GM20431 (cell line): ENCODE measurements at regions not wholly inside any gene's neighbourhood (a gene's known extent, or its start where the extent isn't known, plus 50 kb on each side); places are given as distances from the start of the nearest gene placed in this dataset.
"Not testable (repeated sequence)": the region's sequence is repeated elsewhere in the genome, so short reads cannot be mapped to it uniquely, and the experiment has no call there.

Experiments
- in situ Hi-C: fragments of 300-500 bp; cut with MseI, MboI; formaldehyde crosslinking; loops from one replicate; pipeline ENCODE4 v1.15.0; 2020; ENCODE audit warnings: low sequenced_read_pairs; ENCODE audit not compliant: unreplicated experiment

DNA sequence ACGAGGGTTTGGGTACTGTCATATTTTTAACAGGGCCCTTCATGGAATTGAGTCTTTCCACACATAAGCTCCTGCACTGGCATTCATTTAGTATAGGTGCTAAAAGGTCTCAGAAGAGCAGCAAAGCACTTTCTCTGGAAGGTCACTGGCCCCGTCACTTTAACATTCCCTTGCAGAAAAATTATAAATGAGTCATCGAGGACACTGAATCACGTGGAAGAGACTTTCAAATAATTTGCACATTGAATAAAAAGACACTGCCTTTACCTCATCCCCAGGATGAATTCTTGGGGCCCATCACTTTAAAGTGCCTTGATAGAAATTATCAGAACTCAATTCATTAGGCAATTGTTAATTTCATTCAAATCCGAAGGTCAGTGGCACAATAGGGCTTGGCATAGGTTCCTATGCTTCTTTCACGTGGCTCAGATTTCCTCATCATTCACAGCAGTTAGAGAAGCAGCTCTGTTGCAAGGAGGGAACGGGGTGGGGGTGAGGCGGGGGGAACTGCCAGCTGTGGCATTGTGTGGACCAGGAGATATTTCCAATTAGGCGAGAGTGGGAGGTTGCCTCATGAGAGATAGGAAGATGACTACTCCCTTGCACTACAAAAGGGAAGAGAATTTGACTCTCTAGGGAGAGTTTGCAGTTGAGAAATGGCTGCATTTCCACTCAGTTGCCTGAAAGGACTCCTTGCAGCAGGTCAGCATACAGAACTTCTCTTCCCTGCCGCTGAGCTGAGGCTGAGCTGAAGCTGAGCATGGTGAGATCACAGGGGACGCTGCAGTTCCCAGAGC lies 86.3 kb upstream of the NPAS2 start:
- in situ Hi-C loops = loop anchor here (25.0 kb wide), 1 partner anchor 254 kb away; no protein-coding TSS in a partner anchor

DNA sequence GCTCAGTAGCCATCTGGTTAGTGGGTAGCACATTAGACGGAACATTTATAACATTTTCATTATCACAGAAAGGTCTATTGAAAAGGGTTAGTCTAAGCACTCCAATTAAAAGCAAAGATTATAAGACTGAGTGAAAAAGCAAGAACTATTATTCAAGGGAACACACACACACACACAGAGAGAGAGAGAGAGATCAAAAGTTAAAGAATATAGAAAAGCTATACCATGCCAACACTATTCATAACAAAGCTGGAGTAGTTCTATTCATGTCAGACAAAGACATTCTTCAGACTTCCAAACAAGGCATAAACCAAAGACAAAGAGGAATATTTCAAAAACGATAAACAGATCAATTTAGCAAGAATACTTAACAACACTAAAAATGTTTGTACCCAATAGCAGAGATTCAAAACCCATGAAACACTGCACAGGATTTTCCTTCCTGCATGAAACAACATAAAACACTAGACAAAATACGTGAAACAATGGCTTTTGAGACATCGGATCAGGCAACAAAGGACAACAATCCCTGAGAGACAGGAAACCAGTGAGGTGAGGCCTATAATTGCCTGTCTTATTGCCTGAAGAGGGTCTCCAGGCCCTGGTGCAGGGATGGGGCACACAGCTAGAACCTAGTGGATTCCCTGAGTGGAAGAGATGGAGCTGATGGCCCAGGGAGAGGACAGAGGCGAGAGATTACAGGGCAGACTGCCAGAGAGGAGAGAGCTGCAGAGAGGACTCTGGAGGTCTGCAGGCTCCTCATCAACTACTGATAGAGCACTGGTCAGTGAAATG lies 83.6 kb upstream of the NPAS2 start:
- in situ Hi-C loops = loop anchor here (25.0 kb wide), 1 partner anchor 251 kb away; no protein-coding TSS in a partner anchor

DNA sequence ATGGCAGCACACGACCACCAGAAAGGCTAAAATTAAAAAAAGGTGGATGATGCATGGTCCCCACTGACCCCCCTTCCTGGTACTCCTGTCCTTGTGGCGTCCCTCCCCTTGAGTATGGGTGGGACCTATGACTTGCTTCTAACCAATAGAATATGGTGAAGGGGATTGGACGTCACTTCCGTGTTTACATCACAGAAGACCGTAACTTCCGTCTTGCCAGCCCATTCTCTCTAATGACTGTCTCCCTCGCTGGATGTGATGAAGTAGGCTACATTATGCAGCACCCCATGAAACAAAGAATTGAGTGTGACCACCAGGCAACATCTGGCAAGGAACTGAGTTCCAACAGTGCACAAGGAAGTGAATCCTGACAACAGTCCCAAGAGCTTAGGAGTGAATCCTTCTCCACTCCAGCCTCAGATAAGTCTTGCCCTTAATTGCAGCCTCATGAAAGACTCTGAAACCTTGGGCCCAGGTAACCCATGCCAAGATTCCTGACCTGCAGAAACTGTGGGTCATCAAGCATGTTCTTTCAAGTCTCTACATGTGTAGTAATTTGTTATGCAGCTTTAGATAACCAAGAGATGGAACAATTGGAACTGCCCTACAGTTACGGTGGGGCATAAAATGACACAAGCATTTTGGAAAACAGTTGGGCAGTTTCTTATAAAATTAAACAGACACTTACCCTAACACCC lies 80.1 kb upstream of the NPAS2 start:
- in situ Hi-C loops = loop anchor here (25.0 kb wide), 1 partner anchor 247 kb away; no protein-coding TSS in a partner anchor

DNA sequence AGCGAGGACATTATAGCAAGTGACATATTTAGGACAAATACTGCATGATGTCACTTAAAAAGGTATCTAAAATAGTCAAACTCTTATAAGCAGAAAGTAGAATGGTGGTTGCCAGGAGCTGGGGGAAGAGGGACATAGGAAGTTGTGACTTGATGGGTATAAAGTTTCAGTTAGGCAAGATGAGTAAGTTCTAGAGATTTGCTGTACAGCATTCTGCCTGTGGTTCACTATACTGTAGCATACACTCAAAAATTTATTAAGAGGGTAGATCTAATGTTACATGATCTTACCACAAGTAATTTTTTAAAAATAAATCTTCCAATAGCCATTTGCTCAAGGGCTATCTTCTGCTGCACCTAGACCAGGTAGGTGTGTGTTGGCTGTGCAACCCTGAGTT lies 78.1 kb upstream of the NPAS2 start:
- in situ Hi-C loops = loop anchor here (25.0 kb wide), 1 partner anchor 245 kb away; no protein-coding TSS in a partner anchor

DNA sequence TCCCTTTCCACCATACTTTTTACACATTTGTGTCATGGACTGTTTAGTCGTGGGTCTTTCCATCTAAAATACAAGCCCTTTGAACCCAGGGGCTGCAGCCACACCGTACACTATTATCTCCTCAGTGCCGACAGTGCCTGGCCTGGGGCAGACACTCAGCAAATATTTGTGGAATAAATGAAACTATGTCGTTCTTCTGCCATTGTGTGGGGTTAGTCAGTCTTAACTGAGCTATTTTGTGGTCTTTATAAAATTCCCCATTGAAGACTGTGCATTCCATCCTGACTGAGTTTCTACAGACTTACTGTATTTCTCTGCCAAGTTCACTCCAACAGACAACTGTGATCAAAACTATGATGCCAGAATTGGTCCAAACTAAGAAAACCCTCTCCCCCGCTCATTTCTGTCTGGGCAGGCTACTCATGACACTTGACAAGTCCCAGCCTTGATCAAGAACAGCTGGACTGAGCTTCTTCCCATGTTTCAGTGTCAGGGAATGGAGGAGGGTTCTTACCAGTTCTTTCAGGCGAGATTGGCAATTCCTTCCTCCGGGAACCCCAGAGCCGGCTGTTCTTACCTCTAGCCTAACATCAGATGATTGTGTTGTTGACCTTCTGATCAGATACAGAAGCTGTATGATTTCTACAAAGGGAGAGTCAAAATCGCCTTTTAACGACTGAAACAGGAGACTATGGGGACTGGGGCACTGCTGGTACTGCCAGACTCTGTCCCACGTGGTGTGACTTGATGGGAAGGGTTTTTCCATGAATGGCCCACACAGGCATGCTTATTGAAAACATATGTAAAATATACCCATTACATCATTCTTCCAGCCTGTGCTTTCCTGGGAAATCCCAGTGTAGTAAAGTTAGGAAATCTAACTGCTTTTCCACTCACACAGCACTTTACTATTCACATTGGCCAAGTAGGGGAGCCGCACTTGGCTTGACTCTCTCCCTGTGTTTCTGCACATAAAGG lies 77.4 kb upstream of the NPAS2 start:
- in situ Hi-C loops = loop anchor here (25.0 kb wide), 1 partner anchor 245 kb away; no protein-coding TSS in a partner anchor

DNA sequence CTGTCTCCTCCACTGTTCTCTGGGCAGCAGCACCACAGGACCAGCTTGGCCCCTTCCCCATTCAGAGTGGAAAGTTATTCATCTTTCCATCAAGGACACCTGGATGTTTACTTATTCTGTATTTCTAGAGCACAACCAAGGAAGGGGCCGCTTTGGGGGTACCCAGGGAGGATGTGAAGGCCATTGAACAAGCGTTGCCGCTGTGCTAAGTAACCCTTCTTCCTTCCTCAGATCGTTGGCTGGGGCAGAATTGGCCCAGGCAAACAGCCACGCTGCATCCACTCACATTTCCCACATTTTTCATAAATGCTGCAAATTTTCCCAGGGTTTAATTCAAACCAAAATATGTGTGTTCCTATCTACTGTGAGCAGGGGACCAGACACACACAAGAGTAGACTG lies 76.2 kb upstream of the NPAS2 start:
- in situ Hi-C loops = loop anchor here (25.0 kb wide), 1 partner anchor 244 kb away; no protein-coding TSS in a partner anchor

DNA sequence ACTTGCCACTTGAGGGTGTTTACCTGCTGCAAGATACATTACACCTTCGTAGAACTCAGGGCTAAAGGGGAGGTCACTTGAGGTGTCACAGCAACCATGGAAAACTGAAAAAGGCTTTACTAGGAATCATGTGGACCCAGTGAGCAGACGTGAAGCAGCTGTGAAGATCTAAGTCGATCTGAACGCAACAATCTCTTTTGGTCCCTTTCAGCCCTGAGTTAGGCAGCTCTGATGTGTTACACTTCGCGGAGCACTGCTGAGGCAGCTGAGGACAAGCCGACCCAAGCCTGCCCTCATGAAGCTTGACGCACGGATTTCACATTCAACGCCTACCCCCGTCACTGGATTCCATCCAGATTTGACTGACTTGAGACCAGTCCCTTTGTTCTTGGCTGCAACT lies 75.8 kb upstream of the NPAS2 start:
- in situ Hi-C loops = loop anchor here (25.0 kb wide), 1 partner anchor 243 kb away; no protein-coding TSS in a partner anchor

DNA sequence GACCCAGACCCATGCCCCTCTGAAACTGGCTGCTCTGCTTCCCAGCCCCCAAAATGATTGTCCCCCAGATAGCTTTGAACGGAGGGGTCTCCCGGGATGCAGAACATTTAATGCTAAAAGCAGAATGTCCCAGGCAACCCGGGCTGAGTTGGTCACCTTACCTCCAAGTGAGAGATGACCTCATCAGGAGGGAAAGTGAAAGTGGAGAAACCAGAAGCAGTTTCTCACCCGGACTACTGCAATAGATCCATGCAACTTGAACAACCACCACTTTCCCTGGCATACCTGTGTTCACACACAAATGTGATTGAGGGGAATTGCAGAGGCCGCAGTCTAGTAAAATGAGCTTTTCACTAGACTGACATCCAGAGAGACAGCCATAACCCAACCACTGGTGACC lies 75.3 kb upstream of the NPAS2 start:
- in situ Hi-C loops = loop anchor here (25.0 kb wide), 1 partner anchor 243 kb away; no protein-coding TSS in a partner anchor

DNA sequence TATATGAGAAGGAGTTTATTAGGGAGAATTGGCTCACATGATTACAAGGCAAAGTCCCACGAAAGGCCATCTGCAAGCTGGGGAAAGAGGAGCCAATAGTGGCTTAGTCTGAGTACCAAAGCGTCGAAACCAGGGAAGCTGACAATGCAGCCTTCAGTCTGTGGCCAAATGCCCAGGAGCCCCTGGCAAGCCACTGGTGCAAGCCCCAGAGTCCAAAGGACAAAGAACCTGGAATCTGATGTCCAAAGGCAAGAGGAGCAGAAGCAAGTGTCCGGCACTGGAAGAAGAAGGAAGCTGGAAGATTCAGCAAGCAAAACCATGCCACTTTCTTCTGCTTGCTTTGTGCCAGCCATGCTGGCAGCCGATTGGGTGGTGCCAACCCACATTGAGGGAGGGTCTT lies 74.3 kb upstream of the NPAS2 start:
- in situ Hi-C loops = loop anchor here (25.0 kb wide), 1 partner anchor 242 kb away; no protein-coding TSS in a partner anchor

DNA sequence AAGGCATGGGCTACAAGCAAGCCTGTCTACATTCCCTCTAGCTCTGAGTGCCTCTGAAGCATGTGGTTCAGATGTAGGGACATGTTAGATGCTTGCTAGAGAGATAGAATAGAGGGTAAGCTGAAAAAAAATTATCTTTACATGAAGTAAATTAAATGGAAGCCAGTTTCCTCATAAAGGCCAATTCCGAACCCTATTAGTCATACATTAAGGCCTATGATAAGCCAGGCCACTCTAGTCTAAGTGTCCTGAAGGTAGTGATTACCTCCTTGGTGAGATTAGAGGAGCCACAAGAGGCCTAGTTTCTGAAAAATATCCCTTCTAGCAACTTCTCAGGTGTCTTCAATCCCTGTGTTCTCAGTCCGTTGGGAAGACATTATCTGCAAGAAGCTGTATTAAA lies 72.4 kb upstream of the NPAS2 start:
- in situ Hi-C loops = loop anchor here (25.0 kb wide), 1 partner anchor 240 kb away; no protein-coding TSS in a partner anchor

DNA sequence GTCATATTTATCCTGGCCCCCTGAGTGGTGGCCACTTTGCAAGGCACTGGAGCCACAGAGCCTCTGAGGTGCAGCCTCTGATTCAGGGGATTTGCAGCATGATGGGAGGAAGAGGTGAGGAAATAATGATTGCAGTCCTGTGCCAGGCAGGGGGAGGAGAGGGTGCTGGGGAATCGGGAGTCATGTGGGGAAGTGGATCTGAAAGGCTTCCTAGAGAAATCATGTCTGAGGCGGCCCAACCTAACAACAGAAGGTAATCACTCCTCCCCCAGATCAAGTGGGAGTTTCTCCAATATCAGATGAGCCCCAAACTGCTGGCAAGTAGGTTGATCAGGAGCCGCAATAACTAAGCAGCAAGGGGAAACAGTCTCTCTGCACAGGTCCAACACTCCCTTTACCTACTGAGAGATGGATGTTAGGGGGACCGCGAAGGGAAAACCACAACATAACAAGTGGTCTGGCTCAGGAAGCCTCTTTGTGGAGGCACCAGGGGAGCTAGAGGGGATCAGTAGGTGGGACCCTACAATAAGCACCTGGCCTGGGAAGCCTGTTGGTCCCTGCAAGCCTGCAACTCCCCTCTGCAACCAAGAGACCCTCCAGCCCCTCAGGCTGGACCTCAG lies 71.8 kb upstream of the NPAS2 start:
- in situ Hi-C loops = loop anchor here (25.0 kb wide), 1 partner anchor 239 kb away; no protein-coding TSS in a partner anchor

DNA sequence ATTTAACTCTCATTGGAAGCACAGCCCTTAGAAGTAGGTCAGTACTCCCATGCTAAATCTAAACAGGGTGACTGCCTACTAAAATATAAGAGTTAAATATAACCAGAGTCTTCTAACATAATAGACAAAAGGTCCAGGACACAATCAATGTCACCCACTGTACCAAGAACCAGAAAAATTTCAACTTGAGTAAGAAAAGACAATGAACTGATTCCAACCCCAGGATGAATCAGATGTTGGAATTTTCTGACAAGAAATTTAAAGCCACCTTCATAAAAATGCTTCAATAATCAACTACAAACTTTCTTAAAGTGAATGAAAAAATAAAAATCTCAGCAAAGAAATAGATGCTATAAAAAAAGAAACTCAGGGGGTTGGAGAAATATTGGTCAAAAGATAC lies 71.3 kb upstream of the NPAS2 start:
- in situ Hi-C loops = loop anchor here (25.0 kb wide), 1 partner anchor 239 kb away; no protein-coding TSS in a partner anchor

DNA sequence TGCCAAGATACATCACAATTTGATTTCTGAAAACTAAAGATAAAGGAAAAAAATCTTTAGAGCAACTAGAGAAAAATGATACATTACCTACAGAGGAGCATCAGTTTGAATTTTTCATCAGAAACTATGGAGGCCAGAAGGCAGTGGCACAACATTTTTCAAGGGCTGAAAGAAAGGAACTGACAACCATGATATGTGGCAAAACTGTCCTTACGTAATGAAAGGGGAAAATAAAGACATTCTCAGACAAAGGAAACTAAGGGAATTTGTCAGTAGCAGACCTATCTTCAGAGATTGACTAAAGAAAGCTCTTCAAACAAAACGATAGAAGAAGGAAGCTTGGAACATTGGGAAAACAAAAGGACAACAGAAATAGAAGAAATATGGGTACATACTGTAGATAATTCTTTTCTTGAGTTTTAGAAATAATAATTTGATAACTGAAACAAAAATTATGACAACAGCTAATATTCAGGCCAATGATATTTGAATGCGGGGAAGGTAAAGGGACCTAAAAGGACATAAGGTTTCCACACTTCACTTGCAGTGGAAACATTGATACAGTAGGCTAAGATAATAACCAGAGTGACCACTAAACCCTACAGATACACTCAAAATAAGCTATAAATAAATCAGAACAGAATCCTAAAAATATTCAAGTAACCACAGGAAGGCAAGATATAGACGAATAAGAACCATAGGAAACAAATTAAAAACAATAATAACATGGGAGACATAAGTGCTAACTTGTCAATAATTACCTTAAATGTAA lies 70.0 kb upstream of the NPAS2 start:
- in situ Hi-C loops = loop anchor here (25.0 kb wide), 1 partner anchor 237 kb away; no protein-coding TSS in a partner anchor

DNA sequence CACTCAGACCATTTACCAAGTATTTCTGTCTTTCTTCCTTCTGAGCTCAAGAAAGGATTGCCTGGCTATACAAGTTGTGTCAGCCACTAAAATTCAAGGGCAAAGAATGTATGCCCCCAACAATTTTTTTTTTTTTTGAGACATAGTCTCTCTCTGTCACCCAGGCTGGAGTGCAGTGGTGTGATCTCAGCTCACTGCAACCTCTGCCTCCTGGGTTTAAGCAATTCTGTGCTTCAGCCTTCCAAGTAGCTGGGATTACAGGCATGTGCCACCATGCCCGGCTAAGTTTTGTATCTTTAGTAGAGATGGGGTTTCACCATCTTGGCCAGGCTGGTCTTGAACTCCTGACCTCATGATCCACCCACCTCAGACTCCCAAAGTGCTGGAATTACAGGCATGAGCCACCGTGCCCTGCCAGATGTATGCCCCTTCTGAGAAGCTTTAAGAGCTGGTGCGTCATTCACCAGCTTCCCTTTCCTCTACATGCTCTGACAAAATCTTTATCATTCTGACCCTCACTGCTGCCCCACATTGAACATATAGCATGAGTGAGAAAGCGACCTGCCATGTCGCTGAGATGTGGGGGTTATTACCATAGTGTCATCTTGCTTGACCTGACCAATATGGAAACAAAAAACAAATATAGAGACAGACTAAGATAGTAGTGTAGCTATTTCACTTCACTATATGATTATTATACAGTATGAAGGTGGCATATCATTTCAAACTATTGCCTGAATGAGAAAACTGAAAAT lies 67.9 kb upstream of the NPAS2 start:
- in situ Hi-C loops = not testable (repeated sequence)

DNA sequence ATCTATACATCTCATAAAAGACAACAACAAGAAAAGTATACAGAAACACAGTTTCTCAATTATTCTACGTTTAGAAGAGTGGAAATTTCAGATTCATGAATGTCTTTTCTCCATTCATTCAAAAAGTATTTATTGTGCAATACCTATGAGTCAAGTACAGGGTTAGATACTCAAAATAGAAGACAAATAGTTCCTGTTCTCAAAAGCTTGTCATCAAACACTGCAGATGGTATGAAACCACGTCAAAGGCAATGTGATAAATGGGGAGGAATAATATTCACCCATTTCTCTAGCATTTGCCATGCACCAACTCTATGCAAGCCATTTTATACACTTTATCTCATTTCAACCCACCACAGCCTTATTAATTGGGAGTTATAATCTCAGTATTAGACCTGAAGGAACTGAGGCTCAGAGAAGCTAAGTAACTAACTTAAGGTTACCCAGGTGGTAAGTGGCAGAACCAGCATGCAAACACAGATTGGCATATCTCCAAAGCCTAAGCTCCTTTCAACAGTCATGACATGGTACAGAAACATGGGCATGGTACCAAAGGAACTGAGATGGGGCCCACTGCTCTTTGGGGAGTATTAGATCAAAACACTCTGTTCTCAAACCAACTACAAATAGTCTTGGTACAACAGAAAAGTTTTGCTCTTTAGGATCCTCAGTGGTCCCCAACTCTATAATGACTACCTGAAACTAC lies 67.2 kb upstream of the NPAS2 start:
- in situ Hi-C loops = no loop called here

DNA sequence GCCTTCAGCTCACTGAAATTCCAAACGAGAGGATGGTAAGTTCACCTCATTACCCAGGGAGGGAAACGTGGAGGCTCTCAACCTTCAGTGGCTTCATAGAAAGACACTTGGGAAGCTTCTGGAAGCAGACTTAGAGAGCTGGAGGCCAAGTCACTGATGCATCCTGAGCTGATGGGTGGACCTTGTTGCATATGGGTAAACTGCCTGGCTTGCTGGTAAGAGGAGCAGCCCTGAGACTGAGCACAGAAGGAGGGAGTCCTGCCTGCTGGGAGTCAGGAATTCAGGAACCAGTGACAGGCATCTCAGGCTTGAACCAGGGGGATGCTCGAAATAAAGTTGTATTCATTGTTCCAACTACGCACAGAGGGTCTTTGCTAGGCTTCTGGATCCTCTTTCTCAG lies 66.5 kb upstream of the NPAS2 start:
- in situ Hi-C loops = no loop called here
